Superior temporal gyrus (tissue), 1 donor: ENCODE measurements at regions not wholly inside any gene's neighbourhood (a gene's known extent, or its start where the extent isn't known, plus 50 kb on each side); places are given as distances from the start of the nearest gene placed in this dataset.

Source experiments
- DNase-seq: peaks from one replicate; pipeline ENCODE4 v3.0.0-alpha.2; 2016; ENCODE audit errors: extremely low spot score

GRCh38 chr14:58783792-58784511 lies 146.2 kb downstream of the DACT1 start:
- DNase-seq: peak; percentile 11

GRCh38 chr14:58784931-58785330 lies 147.2 kb downstream of the DACT1 start:
- no peak for DNase-seq

DNA sequence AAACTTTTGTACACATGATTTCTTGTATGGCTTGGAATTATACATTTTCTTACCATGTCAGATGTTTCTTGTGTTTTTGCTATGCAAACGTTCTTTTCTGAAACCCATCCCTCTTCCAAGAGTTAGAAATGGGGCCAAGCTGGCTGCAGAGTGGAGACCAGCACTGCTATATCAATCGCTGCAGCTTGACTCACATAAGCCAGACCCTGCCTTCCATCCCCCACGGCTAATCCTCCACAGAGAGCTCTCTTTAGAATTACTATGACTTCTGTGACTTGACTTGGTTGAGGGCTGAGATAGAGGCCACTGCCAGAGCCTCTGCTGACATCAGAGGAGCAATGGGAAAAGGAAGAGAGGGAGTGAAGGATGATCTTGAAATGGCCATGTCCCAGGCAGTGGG lies 147.9 kb downstream of the DACT1 start:
- DNase-seq: no peak

GRCh38 chr14:58787592-58787991 lies 149.8 kb downstream of the DACT1 start:
- peak; percentile 12 for DNase-seq

- DNase-seq: peak; percentile 86
Measured at GRCh38 chr14:58788655-58789503, 151.1 kb downstream of the DACT1 start.

DNA sequence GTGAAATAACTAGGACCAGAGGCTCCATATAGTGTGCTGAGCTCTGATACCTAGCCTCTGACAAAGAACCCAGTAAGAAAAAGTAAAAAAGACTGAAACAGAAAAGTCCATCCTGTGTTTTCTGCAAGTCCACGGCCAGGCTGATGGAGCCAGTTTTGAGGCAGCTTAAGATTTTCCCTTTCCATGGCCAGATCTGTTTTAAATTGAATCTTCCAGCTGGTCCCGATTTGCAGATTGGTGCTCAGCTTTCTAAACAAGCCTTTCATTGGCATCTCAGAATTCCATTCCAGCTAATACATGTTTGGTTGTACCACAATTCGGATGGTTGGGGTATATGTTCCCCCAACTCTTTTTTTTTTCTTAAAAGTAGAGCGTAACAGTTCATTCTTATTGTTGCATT lies 152.0 kb downstream of the DACT1 start:
- peak; percentile 25 for DNase-seq

- DNase-seq: no peak
Measured at GRCh38 chr14:58792416-58792815, 154.7 kb downstream of the DACT1 start.

DNA sequence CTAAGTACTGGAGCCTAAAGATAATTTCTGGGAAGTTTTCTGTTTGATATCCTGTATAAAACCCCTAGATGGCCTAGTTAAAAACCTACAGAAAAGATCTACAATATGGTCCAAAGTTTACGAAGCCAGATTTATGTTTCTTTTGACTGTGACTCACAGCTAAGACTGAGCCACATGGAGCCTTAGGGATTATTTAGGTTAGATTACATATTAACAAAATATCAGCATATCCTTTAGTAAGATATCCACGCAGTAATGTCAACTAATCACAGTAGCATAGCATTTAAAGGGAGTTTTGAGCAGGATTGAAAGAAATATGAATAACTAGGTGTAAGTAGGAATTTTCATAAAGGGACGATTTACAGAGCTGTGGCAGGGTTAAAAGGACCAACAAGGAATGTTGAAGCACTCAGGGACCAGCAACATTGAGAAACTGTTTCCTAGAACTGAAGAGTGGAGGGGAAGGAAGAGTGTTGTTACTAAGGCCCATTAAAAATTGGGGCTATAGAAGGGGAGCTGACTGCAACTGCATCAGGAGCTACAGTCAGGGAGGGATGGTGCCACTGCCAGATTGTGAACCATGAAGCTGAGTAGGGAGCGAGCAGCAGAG lies 155.5 kb downstream of the DACT1 start:
- peak; percentile 6 for DNase-seq

DNA sequence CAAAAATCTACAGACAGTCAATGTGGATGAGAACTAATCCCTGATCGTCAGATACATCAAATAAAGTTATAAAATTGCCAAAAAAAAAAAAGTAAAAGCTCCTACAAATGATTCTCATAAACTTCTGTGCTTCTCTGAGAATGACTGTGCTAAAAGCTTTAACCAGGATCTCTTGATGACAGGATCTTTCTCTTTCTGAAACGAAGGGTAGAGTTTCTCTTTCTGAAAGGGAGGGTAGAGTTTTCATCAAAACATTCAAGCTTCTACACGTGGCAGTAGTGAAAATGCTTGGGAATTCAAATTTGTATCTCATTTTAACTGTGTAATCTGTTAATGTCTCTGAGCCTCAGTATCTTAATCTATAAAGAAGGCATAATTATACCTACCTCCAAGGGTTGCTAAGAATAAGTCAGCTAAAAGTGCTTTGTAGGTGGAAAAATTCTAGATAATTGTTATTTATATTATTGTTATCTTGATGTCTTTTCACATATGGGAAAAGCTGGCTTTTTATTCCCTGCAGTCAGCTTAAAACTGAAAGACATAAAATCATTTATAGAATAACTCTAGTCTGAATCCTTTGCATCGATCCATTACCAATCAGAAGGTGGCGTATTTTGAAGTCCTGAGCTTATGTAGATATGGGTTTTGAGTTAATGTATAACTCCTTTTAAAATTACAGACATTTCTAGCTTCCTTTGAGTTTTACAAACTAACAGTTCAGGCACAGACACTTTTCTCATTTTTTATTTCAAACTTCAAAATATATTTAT lies 157.4 kb downstream of the DACT1 start:
- peak; percentile 9 for DNase-seq

DNA sequence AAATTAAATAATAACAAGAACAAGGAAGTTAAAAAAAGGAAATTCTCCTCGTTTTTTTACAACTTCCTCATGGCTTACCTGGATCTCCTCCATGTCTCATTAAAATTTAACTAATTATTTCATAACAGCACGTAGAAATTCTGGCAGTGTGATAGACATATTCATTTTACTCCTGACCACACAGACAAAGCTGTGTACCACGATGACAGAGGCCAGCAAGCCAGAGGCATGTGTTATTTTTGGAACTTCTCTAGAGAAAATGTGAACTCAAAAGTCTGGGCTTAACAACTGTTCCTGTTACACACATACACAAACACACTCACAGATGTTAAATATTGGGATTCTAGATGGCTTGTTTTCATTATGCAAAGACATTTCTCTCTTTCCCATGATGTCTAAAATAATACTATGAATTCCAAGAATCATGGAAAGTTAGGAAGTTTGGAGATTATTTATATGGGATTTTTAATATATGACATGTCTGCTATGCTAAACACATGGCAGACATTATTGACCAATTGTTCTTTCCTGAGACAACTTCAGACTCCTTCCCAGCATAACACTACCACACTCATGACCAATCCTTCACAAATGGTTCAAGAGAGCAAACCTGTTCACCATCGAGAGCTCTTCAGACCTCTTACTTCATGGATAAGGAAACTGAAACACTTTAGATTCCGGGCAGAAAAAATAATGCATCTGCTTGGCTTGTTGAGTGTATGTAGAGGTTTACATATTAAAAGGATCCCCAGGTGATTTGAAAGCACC lies 158.7 kb downstream of the DACT1 start:
- no peak for DNase-seq

DNA sequence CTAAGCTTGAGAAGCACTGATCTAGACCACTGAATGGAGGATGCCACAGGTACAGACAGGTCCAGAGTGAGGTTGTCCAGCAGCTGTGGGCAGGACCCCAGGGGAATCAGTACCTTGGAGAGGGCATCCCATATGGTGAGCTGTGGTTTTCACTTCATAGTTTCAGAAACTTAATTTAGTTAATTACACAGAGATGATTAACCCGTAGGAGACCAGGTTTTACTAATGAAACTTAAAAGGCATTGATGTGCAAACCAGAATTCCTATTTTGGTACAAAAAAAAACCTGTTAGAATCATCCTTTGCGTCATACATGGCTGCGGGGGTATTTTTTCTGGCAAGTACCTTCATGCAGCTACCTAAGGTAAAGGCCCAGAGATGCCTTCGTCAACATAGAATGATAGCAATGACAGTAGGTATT lies 159.3 kb downstream of the DACT1 start:
- no peak for DNase-seq

- no peak for DNase-seq
Measured at GRCh38 chr14:58798173-58798572, 160.4 kb downstream of the DACT1 start.

- no peak for DNase-seq
Measured at GRCh38 chr14:58801086-58801485, 163.3 kb downstream of the DACT1 start.

DNA sequence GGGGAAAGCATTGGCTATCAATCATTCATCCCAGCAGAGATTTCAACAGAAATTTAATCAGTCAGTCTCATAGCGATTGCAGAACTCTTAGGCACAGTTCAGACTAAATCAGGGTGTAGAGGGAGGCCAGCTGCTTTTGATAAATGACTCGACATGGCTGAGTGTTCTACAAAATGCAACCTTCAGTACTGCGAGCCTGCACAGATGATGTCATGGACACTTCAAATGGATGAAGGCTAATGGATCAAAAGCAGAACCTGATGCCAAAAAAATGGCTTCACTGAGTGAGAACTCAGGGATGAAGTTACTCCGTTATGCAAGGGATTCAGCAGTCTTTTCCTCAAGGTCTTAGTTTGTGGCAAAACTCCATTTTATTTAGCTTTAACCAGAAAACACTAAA lies 167.3 kb downstream of the DACT1 start:
- no peak for DNase-seq

DNA sequence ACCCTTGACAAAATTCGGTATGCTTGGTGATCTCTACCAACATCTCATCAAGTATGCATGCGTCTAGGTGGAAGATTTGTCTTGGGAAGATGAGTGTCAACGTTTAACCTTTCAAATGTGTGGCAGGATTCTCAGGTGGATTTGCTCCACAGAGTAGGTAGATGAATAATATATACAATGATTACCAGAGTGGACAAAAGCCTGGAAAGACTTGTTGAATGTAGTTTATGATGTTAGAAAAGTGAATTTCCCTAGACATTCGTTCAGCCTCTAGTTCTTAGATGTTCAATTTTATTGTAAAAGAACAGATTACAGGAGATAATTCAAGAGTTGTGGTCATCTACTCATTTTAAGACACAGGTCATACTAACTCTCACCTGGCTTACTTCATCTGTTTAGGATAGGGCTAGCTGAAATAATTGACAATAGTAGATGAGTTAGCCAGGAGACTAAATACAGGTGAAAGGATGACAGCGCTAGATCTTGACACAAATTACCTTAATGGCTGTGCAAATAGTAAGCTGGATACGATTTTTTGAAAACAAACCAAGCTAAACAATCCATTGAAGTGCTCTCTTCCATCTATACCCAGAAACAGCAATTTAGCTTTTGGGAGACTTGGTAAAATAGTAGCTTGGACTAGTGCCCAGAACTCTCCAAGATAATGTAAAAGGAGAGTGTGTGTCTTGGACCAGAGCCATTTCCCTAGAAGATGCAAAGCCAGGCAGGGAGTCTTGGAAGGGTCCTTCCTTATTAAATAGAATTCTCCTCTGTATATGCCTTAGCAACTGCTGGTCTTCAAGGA lies 168.0 kb downstream of the DACT1 start:
- DNase-seq: peak; percentile 16

DNA sequence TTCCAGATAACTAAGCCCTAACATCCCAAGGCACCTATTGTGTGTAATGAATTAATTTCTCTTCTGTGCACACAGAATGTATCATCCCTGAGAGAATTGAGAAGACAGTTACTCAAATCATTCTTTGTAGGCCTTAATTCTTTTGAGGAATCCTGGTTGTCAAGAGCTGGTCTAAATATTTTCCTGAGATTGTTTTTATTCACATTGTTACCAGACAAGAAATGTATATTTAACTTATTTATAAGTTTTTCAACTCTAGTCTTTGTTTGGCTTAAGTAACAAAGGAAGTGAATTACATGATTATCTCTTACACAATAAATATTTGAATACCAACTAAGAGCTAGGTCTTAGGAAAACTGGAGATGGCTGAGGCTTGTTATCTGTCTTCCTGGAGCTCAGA lies 169.4 kb downstream of the DACT1 start:
- no peak for DNase-seq

- peak; percentile 89 for DNase-seq
Measured at GRCh38 chr14:58808828-58809227, 171.1 kb downstream of the DACT1 start.

DNA sequence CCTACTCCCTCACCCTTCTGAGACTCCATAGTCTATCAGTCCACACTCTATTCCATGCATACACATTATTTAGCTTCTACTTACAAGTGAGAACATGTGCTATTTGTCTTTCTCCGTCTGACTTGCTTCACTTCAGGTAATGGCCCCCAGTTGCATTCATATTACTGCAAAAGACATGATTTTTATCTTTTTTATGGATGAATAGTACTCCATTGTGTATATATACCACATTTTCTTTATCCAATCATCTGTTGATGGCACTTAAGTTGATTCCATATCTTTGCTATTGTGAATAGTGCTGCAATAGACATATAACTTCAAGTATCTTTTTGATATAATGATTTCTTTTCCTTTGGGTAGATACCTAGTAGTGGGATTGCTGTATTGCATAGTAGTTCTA lies 171.8 kb downstream of the DACT1 start:
- no peak for DNase-seq

GRCh38 chr14:58812050-58812910 lies 174.5 kb downstream of the DACT1 start:
- peak; percentile 78 for DNase-seq
